ENCODE measurements at regions not wholly inside any gene's neighbourhood (a gene's known extent, or its start where the extent isn't known, plus 50 kb on each side); places are given as distances from the start of the nearest gene placed in this dataset.

GRCh38 chr18:38557006-38557405 is 991.4 kb upstream of the CELF4 start:
- TF ChIP-seq CTCF (IDR thresholded peaks at IDR 0.05) (no peak), POLR2A (IDR thresholded peaks at IDR 0.05) (no peak)

All from Peyer's patch (tissue), 4 donors.